H1 (cell line): ENCODE measurements at regions not wholly inside any gene's neighbourhood (a gene's known extent, or its start where the extent isn't known, plus 50 kb on each side); places are given as distances from the start of the nearest gene placed in this dataset.

ENCODE experiments used
- ATF2 ChIP-seq: IDR thresholded peaks from 2 replicates; pipeline ENCODE4 v1.6.1; 2012; ENCODE audit warnings: low read length, inconsistent platforms
- CBX8 ChIP-seq: fragments of 300-800, 300-1000 bp; sonication (generic); IDR thresholded peaks from 2 replicates; pipeline ENCODE4 v1.7.1; 2016; ENCODE audit warnings: low read depth, low read length, borderline replicate concordance
- GTF2F1 ChIP-seq: IDR thresholded peaks from 2 replicates; pipeline ENCODE4 v1.6.1; 2012; ENCODE audit warnings: low read depth, low read length, improper control_type of control experiment, borderline replicate concordance
- JUND ChIP-seq: IDR thresholded peaks from 2 replicates; pipeline ENCODE4 v1.6.1; 2011; ENCODE audit warnings: mild to moderate bottlenecking, improper control_type of control experiment, low read length
- NRF1 ChIP-seq: IDR thresholded peaks from 2 replicates; pipeline ENCODE4 v1.6.1; 2011; ENCODE audit warnings: mild to moderate bottlenecking, low read depth, low read length, improper control_type of control experiment
- USF2 ChIP-seq: IDR thresholded peaks from 2 replicates; pipeline ENCODE4 v1.6.1; 2011; ENCODE audit warnings: low read length, improper control_type of control experiment
- TF ChIP-seq, protein P1 (sequence below): fragments of 300-600 bp; sonication (generic); IDR thresholded peaks from 2 replicates; pipeline ENCODE4 v1.7.1; 2012; ENCODE audit warnings: low read length, moderate library complexity, mild to moderate bottlenecking, inconsistent platforms; ENCODE audit not compliant: insufficient replicate concordance

DNA sequence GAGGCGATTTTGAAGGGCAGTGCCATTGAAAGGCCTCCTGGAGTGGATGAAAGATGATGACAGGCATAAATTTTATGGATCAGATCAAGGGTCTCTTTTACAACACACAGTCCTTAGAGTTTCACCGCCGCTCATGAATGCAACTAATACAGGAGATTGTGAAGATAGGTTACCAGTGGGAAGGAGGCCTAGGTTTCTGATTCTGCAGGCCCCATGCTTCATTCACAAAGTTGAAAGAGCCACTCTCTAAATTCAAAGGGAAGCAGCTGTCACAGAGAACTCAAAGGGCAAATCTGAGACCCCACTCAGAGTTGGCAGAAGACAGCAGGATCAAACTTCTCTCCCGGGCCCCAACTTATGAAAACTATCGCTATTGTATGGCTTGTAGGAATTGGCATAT is 137.6 kb downstream of the MAP3K7 start (continued):
- TF ChIP-seq ATF2 (no peak), USF2 (no peak), GTF2F1 (no peak), CBX8 (no peak), NRF1 (no peak), JUND (no peak)
- TF ChIP-seq, protein P1, sequence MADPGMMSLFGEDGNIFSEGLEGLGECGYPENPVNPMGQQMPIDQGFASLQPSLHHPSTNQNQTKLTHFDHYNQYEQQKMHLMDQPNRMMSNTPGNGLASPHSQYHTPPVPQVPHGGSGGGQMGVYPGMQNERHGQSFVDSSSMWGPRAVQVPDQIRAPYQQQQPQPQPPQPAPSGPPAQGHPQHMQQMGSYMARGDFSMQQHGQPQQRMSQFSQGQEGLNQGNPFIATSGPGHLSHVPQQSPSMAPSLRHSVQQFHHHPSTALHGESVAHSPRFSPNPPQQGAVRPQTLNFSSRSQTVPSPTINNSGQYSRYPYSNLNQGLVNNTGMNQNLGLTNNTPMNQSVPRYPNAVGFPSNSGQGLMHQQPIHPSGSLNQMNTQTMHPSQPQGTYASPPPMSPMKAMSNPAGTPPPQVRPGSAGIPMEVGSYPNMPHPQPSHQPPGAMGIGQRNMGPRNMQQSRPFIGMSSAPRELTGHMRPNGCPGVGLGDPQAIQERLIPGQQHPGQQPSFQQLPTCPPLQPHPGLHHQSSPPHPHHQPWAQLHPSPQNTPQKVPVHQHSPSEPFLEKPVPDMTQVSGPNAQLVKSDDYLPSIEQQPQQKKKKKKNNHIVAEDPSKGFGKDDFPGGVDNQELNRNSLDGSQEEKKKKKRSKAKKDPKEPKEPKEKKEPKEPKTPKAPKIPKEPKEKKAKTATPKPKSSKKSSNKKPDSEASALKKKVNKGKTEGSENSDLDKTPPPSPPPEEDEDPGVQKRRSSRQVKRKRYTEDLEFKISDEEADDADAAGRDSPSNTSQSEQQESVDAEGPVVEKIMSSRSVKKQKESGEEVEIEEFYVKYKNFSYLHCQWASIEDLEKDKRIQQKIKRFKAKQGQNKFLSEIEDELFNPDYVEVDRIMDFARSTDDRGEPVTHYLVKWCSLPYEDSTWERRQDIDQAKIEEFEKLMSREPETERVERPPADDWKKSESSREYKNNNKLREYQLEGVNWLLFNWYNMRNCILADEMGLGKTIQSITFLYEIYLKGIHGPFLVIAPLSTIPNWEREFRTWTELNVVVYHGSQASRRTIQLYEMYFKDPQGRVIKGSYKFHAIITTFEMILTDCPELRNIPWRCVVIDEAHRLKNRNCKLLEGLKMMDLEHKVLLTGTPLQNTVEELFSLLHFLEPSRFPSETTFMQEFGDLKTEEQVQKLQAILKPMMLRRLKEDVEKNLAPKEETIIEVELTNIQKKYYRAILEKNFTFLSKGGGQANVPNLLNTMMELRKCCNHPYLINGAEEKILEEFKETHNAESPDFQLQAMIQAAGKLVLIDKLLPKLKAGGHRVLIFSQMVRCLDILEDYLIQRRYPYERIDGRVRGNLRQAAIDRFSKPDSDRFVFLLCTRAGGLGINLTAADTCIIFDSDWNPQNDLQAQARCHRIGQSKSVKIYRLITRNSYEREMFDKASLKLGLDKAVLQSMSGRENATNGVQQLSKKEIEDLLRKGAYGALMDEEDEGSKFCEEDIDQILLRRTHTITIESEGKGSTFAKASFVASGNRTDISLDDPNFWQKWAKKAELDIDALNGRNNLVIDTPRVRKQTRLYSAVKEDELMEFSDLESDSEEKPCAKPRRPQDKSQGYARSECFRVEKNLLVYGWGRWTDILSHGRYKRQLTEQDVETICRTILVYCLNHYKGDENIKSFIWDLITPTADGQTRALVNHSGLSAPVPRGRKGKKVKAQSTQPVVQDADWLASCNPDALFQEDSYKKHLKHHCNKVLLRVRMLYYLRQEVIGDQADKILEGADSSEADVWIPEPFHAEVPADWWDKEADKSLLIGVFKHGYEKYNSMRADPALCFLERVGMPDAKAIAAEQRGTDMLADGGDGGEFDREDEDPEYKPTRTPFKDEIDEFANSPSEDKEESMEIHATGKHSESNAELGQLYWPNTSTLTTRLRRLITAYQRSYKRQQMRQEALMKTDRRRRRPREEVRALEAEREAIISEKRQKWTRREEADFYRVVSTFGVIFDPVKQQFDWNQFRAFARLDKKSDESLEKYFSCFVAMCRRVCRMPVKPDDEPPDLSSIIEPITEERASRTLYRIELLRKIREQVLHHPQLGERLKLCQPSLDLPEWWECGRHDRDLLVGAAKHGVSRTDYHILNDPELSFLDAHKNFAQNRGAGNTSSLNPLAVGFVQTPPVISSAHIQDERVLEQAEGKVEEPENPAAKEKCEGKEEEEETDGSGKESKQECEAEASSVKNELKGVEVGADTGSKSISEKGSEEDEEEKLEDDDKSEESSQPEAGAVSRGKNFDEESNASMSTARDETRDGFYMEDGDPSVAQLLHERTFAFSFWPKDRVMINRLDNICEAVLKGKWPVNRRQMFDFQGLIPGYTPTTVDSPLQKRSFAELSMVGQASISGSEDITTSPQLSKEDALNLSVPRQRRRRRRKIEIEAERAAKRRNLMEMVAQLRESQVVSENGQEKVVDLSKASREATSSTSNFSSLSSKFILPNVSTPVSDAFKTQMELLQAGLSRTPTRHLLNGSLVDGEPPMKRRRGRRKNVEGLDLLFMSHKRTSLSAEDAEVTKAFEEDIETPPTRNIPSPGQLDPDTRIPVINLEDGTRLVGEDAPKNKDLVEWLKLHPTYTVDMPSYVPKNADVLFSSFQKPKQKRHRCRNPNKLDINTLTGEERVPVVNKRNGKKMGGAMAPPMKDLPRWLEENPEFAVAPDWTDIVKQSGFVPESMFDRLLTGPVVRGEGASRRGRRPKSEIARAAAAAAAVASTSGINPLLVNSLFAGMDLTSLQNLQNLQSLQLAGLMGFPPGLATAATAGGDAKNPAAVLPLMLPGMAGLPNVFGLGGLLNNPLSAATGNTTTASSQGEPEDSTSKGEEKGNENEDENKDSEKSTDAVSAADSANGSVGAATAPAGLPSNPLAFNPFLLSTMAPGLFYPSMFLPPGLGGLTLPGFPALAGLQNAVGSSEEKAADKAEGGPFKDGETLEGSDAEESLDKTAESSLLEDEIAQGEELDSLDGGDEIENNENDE: no peak
